Nephron (organoid): ENCODE measurements at regions not wholly inside any gene's neighbourhood (a gene's known extent, or its start where the extent isn't known, plus 50 kb on each side); places are given as distances from the start of the nearest gene placed in this dataset.

Experiments used
- H3K27ac Mint-ChIP-seq, 3 experiments: 2 replicates each; pipeline ENCODE4 v1.8.0; 2020; ENCODE audit warnings: mixed read lengths in 3 of 3, mild to moderate bottlenecking in 2 of 3, moderate library complexity in 1 of 3
- H3K27me3 Mint-ChIP-seq: 2 replicates; pipeline ENCODE4 v1.8.0; 2021; ENCODE audit warnings: low read depth, mild to moderate bottlenecking, moderate library complexity, mixed read lengths
- H3K36me3 Mint-ChIP-seq: 2 replicates; pipeline ENCODE4 v1.8.0; 2020; ENCODE audit warnings: low read depth, mixed read lengths
- H3K4me1 Mint-ChIP-seq: 2 replicates; pipeline ENCODE4 v1.8.0; 2020; ENCODE audit warnings: mixed read lengths
- H3K4me3 Mint-ChIP-seq, 3 experiments: 2 replicates each; pipeline ENCODE4 v1.8.0; 2020; ENCODE audit warnings: mild to moderate bottlenecking in 3 of 3, mixed read lengths in 3 of 3, moderate library complexity in 2 of 3
- H3K9me3 Mint-ChIP-seq: 2 replicates; pipeline ENCODE4 v1.8.0; 2020; ENCODE audit warnings: mixed read lengths
- TF ChIP-seq, protein P1 (sequence below), 3 experiments: fragments of 200-600 bp; sonication (generic); IDR thresholded peaks; one replicate each; pipeline ENCODE4 v1.5.0; 2021; ENCODE audit warnings: antibody characterized with exemption in 3 of 3; ENCODE audit not compliant: unreplicated experiment in 3 of 3

DNA sequence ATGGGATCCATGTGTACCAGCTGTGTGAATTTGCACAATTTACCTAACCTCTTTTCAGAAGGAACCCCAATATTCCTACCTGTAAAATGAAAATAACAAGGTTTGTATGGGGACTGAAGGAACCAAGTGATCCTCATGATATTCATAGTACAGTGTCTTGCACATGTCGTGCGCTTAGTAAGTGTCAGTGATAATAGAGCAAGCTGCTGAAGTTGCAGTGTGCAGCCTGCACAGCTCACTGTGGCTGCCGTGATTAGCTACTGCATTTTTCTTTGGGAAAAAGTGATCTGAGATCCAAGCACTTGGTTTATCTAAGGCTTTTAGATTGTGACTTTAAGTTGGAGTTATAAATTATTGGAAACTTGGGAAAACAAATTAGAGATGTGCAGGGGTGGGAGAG is 135.9 kb upstream of the FRY start:
- no peaks in the 10 kb centered on the region for H3K27me3 Mint-ChIP-seq
- H3K4me3 Mint-ChIP-seq: no peak overlapping the region
- H3K36me3 Mint-ChIP-seq: no peaks in the 10 kb centered on the region
- H3K4me1 Mint-ChIP-seq: peaks cover 24% of the 10 kb centered on the region
- no peak overlapping the region for H3K27ac Mint-ChIP-seq
- H3K9me3 Mint-ChIP-seq: peaks cover 4% of the 10 kb centered on the region
- TF ChIP-seq, protein P1, sequence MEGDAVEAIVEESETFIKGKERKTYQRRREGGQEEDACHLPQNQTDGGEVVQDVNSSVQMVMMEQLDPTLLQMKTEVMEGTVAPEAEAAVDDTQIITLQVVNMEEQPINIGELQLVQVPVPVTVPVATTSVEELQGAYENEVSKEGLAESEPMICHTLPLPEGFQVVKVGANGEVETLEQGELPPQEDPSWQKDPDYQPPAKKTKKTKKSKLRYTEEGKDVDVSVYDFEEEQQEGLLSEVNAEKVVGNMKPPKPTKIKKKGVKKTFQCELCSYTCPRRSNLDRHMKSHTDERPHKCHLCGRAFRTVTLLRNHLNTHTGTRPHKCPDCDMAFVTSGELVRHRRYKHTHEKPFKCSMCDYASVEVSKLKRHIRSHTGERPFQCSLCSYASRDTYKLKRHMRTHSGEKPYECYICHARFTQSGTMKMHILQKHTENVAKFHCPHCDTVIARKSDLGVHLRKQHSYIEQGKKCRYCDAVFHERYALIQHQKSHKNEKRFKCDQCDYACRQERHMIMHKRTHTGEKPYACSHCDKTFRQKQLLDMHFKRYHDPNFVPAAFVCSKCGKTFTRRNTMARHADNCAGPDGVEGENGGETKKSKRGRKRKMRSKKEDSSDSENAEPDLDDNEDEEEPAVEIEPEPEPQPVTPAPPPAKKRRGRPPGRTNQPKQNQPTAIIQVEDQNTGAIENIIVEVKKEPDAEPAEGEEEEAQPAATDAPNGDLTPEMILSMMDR (IDR thresholded peaks at IDR 0.05; ENCODE audit: unreplicated experiment in 3 of 3): no peak

DNA sequence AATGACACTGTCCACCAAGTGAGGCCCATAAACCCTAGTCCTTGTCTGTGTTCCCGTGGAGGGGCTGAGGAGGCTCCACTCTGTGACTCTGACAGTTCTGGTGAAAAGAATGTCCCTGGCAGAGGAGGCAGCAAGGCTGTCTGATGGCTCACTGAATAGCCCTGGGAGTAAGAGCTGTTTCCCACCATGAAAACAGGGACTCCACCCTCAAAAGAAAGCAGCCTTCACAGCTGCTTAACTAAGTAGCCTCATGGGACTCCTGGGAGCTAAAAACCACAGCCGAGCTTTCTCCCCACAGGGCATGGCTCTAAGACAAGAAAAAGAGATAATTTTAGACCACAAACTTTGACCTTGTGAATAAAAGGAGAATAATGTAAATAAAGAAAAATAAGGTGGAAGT is 135.1 kb upstream of the FRY start:
- Mint-ChIP-seq H3K27ac (no peak overlapping the region), H3K4me1 (peaks cover 18% of the 10 kb centered on the region), H3K4me3 (no peak overlapping the region), H3K9me3 (peaks cover 4% of the 10 kb centered on the region), H3K27me3 (no peaks in the 10 kb centered on the region), H3K36me3 (no peaks in the 10 kb centered on the region)
- TF ChIP-seq, protein P1 (IDR thresholded peaks at IDR 0.05; ENCODE audit: unreplicated experiment in 3 of 3): no peak

DNA sequence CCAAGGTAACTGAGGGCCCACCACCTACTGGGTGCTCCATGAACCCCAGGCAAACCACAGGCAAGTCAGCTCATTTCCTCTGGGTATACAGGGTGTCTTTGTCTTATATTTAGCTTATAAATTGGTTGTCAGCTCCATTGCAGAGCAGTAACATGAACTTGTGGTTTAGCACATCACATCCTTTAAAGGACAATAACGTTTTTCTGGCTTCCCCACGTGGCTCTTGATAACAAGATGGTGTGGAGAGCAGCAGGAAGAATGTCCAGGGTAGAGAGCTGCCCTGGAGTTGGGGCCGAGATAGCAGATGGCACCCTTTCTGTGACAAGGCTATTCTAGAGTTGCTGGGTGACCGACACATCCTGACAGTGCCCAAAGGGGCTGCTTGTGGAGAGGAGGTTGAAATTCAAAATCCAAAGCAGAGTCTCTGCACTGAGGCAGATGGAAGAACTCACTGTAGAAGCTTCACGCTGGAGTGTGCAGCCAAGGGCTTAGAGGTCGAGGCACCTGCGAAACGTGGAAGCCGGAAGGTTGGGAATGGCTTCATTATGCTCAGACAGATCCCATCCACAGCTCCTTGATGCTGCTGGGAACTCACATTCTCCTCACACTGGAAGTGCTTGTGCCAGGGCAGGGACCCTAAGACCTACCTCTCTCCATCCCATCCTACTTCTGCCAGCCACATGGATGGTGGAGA is 133.0 kb upstream of the FRY start:
- peaks cover 11% of the 10 kb centered on the region for H3K4me1 Mint-ChIP-seq

DNA sequence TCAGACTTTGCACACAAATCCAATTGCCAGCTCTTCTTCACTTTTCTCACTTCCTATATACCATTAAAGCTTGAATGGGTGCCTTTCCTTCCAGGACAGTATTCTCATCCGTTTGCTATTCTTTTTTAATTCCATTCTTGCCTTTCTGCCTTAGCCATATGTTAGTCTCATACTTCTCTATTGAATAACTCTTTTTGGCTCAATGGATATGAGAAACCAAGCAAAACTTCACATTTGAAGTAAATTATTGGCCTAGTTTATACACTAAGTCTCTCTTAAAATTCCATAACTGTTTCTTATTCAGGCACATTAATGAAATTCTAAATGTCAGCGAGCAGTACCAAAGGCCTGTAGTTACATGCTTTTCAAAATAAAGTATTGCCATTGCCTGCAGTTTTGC is 129.6 kb upstream of the FRY start:
- H3K9me3 Mint-ChIP-seq: peaks cover 4% of the 10 kb centered on the region
- no peak overlapping the region for H3K27ac Mint-ChIP-seq
- H3K4me3 Mint-ChIP-seq: no peak overlapping the region
- no peaks in the 10 kb centered on the region for H3K36me3 Mint-ChIP-seq
- H3K27me3 Mint-ChIP-seq: no peaks in the 10 kb centered on the region
- TF ChIP-seq, protein P1 (IDR thresholded peaks at IDR 0.05; ENCODE audit: unreplicated experiment in 3 of 3): no peak
- peaks cover 6% of the 10 kb centered on the region for H3K4me1 Mint-ChIP-seq

More for the DNA sequence above, 133.0 kb upstream of the FRY start:
- no peak overlapping the region for H3K4me3 Mint-ChIP-seq
- no peaks in the 10 kb centered on the region for H3K36me3 Mint-ChIP-seq
- TF ChIP-seq, protein P1 (IDR thresholded peaks at IDR 0.05; ENCODE audit: unreplicated experiment in 3 of 3): no peak
- peaks cover 4% of the 10 kb centered on the region for H3K9me3 Mint-ChIP-seq
- no peak overlapping the region for H3K27ac Mint-ChIP-seq
- H3K27me3 Mint-ChIP-seq: no peaks in the 10 kb centered on the region

DNA sequence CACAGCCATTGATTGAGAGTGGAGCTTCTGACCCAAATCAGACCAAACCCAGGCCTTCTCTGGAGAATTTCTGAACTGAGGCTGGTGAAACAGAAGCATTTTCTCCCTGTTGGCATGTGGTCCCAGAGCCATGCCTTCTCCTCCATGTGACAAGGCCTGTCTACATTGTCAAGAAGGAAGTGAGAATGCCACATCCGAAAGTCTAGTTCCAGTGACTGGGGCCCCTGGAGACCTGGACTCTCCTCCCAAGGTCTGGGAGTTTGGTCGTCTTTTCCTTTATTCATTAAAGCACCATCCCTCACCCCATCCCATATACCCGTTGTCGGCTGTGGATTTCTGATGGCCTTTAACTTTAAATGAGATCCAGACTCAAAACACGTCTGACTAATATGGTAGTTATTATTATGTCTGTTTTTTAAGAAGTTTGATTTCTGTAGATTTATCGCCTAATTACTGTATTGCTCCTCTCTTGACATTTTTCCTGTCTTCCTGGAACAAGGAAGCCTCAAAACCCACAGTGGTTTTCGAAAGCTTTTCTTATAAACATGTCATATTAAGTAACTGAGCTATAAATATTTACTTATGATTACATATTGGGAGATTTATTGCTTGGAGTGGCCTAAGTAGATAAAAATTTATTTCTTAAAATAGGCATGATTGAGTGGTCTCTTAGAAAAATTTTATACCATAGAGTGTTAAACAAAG is 128.3 kb upstream of the FRY start:
- no peak overlapping the region for H3K4me3 Mint-ChIP-seq

More for the DNA sequence above, 128.3 kb upstream of the FRY start:
- Mint-ChIP-seq H3K9me3 (peaks cover 4% of the 10 kb centered on the region), H3K36me3 (no peaks in the 10 kb centered on the region), H3K4me1 (peaks cover 6% of the 10 kb centered on the region), H3K27me3 (peaks cover 4% of the 10 kb centered on the region), H3K27ac (no peak overlapping the region)
- TF ChIP-seq, protein P1 (IDR thresholded peaks at IDR 0.05; ENCODE audit: unreplicated experiment in 3 of 3): no peak
